Uterus (tissue), 3 donors: ENCODE measurements at regions not wholly inside any gene's neighbourhood (a gene's known extent, or its start where the extent isn't known, plus 50 kb on each side); places are given as distances from the start of the nearest gene placed in this dataset.

Source experiments
- DNase-seq, 2 donors: peaks; one replicate each; pipeline ENCODE4 v3.0.0-alpha.2; 2019 to 2020
- H3K27ac ChIP-seq, 2 donors: fragments of 200-600 bp; sonication (generic); 1 replicate in 1 of 2; 2 replicates in 1 of 2; pipeline ENCODE4 v1.5.1; 2016 to 2018
- H3K27me3 ChIP-seq, 2 donors: fragments of 200-600 bp; sonication (generic); one replicate each; pipeline ENCODE4 v1.5.1; 2018 to 2019; ENCODE audit warnings: control low read depth in 1 of 2
- H3K36me3 ChIP-seq, 2 donors: fragments of 200-600 bp; sonication (generic); one replicate each; pipeline ENCODE4 v1.5.1; 2019; ENCODE audit warnings: control low read depth in 1 of 2
- H3K4me1 ChIP-seq, 2 donors: fragments of 200-600 bp; sonication (generic); one replicate each; pipeline ENCODE4 v1.5.1; 2018 to 2019; ENCODE audit warnings: control low read depth in 1 of 2
- H3K4me3 ChIP-seq, 2 donors: fragments of 200-600 bp; sonication (generic); 1 replicate in 1 of 2; 2 replicates in 1 of 2; pipeline ENCODE4 v1.5.1; 2018 to 2019; ENCODE audit warnings: mild to moderate bottlenecking in 1 of 2
- H3K9me3 ChIP-seq, 2 donors: fragments of 200-600 bp; sonication (generic); one replicate each; pipeline ENCODE4 v1.5.1; 2019; ENCODE audit warnings: control low read depth in 1 of 2
- CTCF ChIP-seq, 4 experiments: fragments of 200-600 bp in 2 of 4; fragments of 450-650 bp in 2 of 4; sonication (generic) in 2 of 4; IDR thresholded peaks; one replicate each; pipeline ENCODE4 v1.5.1; 2016 to 2019; ENCODE audit warnings: antibody characterized with exemption in 4 of 4, mild to moderate bottlenecking in 2 of 4, moderate library complexity in 1 of 4
- POLR2A ChIP-seq, 2 donors: fragments of 450-650 bp; IDR thresholded peaks; one replicate each; pipeline ENCODE4 v1.6.1; 2016; ENCODE audit warnings: antibody characterized with exemption in 2 of 2, mild to moderate bottlenecking in 1 of 2, moderate library complexity in 1 of 2
- intact Hi-C: fragments of 100-400 bp; cut with DNase I; formaldehyde crosslinking; loops from one replicate; pipeline ENCODE4 v1.15.1; 2023; ENCODE audit warnings: low total_unique reads
- donor health status: DM: yes; HTN: yes; CAD: no.

- H3K27me3 ChIP-seq = no peaks in the 10 kb centered on the region
- no peak for TF ChIP-seq CTCF (IDR thresholded peaks at IDR 0.05)
- TF ChIP-seq POLR2A (IDR thresholded peaks at IDR 0.05) = no peak
- H3K4me3 ChIP-seq = no peak overlapping the region
- peak in 1 of 2 donors; percentile 12 for DNase-seq
- no peaks in the 10 kb centered on the region for H3K36me3 ChIP-seq
- peaks cover 3 to 5% of the 10 kb centered on the region in 2 donors for H3K4me1 ChIP-seq
- intact Hi-C loops = no loop called here
- H3K9me3 ChIP-seq = no peaks in the 10 kb centered on the region
- H3K27ac ChIP-seq = no peak overlapping the region
Observed at GRCh38 chr17:79667121-79667715, 56.4 kb upstream of the RBFOX3 start.

DNA sequence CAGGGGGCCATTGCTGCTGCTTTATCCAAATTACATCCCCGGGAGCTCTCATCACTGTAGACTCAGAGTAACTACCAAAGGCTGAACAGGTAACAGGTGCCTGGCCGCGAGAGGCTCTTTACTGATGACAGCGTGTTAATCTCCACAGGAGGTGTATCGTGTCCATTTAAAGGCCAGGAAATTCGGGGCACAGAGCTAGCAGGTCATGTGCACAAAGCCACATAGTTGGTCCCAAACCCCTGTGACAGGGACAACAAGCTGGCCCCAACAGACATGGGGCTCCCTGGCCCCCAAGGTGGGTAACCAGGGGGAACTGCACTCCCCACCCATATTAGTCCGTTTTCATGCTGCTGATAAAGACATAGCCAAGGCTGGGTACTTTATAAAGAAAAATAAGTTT, 55.3 kb upstream of the RBFOX3 start:
- no peaks in the 10 kb centered on the region for H3K9me3 ChIP-seq
- no peak overlapping the region for H3K4me3 ChIP-seq
- intact Hi-C loops = no loop called here
- no peaks in the 10 kb centered on the region for H3K27me3 ChIP-seq
- peak overlapping the region; percentile 57 to 89 for H3K27ac ChIP-seq
- DNase-seq = peak in 1 of 2 donors; percentile 11
- TF ChIP-seq POLR2A (IDR thresholded peaks at IDR 0.05) (no peak), CTCF (IDR thresholded peaks at IDR 0.05) (no peak)
- H3K4me1 ChIP-seq = peaks cover 3 to 5% of the 10 kb centered on the region in 2 donors
- no peaks in the 10 kb centered on the region for H3K36me3 ChIP-seq

DNA sequence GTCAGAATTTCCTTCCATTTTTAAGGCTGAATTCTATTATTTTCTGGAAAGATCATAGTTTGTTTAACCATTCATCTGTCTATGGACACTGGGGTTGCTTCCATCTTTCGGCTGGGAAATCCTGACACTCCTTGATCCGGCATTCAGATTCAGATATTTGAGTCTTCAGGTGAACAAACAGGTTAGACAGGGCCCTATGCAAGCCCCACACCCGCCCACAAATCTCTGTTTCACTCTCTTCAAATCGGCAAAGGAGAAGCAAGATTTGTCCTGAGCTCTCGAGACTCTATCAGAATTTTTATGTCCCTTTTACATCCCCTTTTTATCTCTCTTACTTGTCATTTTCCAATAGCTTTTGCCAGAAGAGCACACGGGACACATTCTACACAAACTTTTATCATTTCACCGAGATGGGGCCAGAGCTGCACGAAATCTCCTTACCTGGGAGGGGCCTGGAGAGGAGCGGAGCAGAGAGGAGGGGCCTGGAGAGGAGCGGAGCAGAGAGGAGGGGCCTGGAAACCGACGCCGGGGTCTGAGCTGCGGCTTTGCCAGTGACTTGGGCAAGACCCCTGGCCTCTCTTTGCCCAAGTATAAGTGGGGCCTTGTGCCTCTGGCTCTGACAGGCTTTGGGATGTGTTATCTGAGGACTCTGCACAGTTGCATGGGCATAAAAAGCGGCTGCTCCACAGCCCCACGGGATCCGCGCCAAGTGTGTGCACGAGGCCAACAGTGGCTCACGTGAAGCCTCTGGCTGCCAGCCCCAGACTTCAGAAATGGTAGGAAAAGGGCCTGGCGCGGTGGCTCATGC, 54.3 kb upstream of the RBFOX3 start:
- no peaks in the 10 kb centered on the region for H3K9me3 ChIP-seq
- intact Hi-C loops = no loop called here
- H3K4me1 ChIP-seq = peaks cover 3 to 5% of the 10 kb centered on the region in 2 donors
- DNase-seq = peak; percentile 84 to 91
- no peaks in the 10 kb centered on the region for H3K27me3 ChIP-seq
- no peak for TF ChIP-seq CTCF (IDR thresholded peaks at IDR 0.05)
- no peak for TF ChIP-seq POLR2A (IDR thresholded peaks at IDR 0.05)
- H3K27ac ChIP-seq = peak overlapping the region; percentile 57 to 89
- no peaks in the 10 kb centered on the region for H3K36me3 ChIP-seq
- H3K4me3 ChIP-seq = no peak overlapping the region

DNA sequence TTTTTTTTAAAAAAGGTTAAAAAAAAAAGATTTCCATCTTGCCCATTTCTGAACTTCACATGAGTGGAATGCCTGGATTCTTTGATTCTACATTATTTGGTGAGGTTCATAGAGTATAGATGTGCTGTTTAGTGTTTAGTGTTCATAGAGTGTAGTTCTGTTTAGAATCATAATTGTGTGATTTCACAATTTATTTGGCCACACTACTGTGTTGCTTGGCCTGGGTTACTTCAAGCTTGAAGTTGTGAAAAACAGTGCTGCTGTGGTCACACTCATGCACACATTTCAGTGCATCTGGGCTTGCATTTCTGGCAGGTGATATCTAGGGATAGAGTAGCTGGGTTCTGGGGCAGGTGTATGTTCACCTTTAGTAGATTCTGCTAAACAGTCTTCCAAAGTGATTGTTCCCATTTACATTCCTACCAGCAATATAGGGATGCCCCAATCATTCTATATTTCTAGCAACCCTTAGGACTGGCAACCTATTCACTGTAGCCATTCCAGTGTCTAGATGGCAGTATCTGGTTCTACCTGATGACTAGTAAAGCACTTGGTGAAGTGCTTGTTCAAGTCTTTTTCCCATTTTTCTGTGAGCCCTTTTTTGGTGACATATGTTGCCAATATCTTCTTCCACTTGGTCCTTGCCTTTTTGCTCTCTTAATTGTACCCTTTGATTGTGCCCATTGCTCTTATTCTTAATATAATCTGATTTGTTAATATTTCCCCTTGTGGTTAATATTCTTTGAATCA, 50.6 kb upstream of the RBFOX3 start:
- no peak overlapping the region for H3K27ac ChIP-seq
- H3K27me3 ChIP-seq = no peaks in the 10 kb centered on the region
- H3K36me3 ChIP-seq = no peaks in the 10 kb centered on the region
- intact Hi-C loops = no loop called here
- H3K4me3 ChIP-seq = no peak overlapping the region
- H3K4me1 ChIP-seq = peaks cover 3 to 10% of the 10 kb centered on the region in 2 donors
- TF ChIP-seq CTCF (IDR thresholded peaks at IDR 0.05) (no peak), POLR2A (IDR thresholded peaks at IDR 0.05) (no peak)
- H3K9me3 ChIP-seq = no peaks in the 10 kb centered on the region
- DNase-seq = no peak
